B cell (primary cell): ENCODE measurements at regions not wholly inside any gene's neighbourhood (a gene's known extent, or its start where the extent isn't known, plus 50 kb on each side); places are given as distances from the start of the nearest gene placed in this dataset.

Experiments used
- ATAC-seq: fragments of 200-7000 bp; cut with Tn5 transposase; one replicate; pipeline ENCODE4 v1.10.0; 2021; ENCODE audit warnings: low read depth, mild to moderate bottlenecking, moderate number of reproducible peaks, moderate library complexity
- CTCF ChIA-PET: fragments of 350-600 bp; sonication (Branson Sonifier 250); formaldehyde crosslinking; loops from one replicate; lab custom pipeline; 2021; ENCODE audit warnings: antibody characterized with exemption, inconsistent platforms; lab: Charles Lee
- POLR2A ChIA-PET: fragments of 350-600 bp; sonication (Branson Sonifier 250); formaldehyde crosslinking; loops from one replicate; lab custom pipeline; 2021; ENCODE audit warnings: antibody characterized with exemption; lab: Charles Lee
- DNase-seq: peaks from one replicate; pipeline ENCODE4 v3.0.0; 2013
- H2AFZ ChIP-seq: 2 replicates; pipeline ENCODE4 v1.6.1; 2012; ENCODE audit warnings: mild to moderate bottlenecking, low read depth, low read length; ENCODE audit not compliant: insufficient read depth, poor library complexity, severe bottlenecking
- H3K27ac ChIP-seq, 2 donors: 1 replicate in 1 of 2; 2 replicates in 1 of 2; pipeline ENCODE4 v1.5.1; 2012 to 2013; ENCODE audit warnings: low read length in 2 of 2, mild to moderate bottlenecking in 2 of 2, moderate library complexity in 1 of 2
- H3K27me3 ChIP-seq, 4 experiments: fragments of 200-600 bp in 1 of 4; sonication (generic) in 1 of 4; replicated peaks in 1 of 4; 1 replicate in 2 of 4; 2 replicates in 2 of 4; pipeline versions ENCODE4 v1.6.1 to v1.7.0; 2013 to 2016; ENCODE audit warnings: low read length in 3 of 4, mild to moderate bottlenecking in 2 of 4, mixed read lengths in 1 of 4, moderate library complexity in 1 of 4; ENCODE audit not compliant: insufficient read depth in 4 of 4, control insufficient read depth in 3 of 4; ENCODE audit errors: control extremely low read depth in 1 of 4
- H3K36me3 ChIP-seq, 2 experiments: replicated peaks in 1 of 2; 1 replicate in 1 of 2; 2 replicates in 1 of 2; pipeline versions ENCODE4 v1.6.1 to v1.7.1; 2013; ENCODE audit warnings: low read length in 1 of 2; ENCODE audit not compliant: insufficient read depth in 2 of 2, control insufficient read depth in 1 of 2; ENCODE audit errors: control extremely low read depth in 1 of 2, extremely low read depth in 1 of 2
- H3K4me1 ChIP-seq, 2 donors: fragments of 200-600 bp in 1 of 2; sonication (generic) in 1 of 2; 1 replicate in 1 of 2; 2 replicates in 1 of 2; pipeline versions ENCODE4 v1.5.1 to v1.6.1; 2013 to 2017; ENCODE audit warnings: low read length in 2 of 2; ENCODE audit not compliant: control insufficient read depth in 2 of 2, insufficient read depth in 2 of 2
- H3K4me2 ChIP-seq: replicated peaks from 2 replicates; pipeline ENCODE3; 2012; ENCODE audit warnings: mild to moderate bottlenecking, low read depth, low read length; ENCODE audit not compliant: poor library complexity, severe bottlenecking
- H3K4me3 ChIP-seq, 5 experiments: fragments of 200-600 bp in 1 of 5; sonication (generic) in 1 of 5; 1 replicate in 3 of 5; 2 replicates in 2 of 5; pipeline versions ENCODE4 v1.5.1 to v1.7.0; 2011 to 2016; ENCODE audit warnings: low read length in 4 of 5, mild to moderate bottlenecking in 4 of 5, low read depth in 2 of 5, control low read depth in 1 of 5, moderate library complexity in 1 of 5; ENCODE audit not compliant: insufficient read depth in 1 of 5; ENCODE audit errors: control extremely low read depth in 1 of 5, extremely low read depth in 1 of 5
- H3K79me2 ChIP-seq: fragments of 200-600 bp; sonication (generic); one replicate; pipeline ENCODE4 v1.6.0; 2016; ENCODE audit warnings: low read length; ENCODE audit not compliant: control insufficient read depth, insufficient read depth
- H3K9ac ChIP-seq: fragments of 200-600 bp; sonication (generic); 2 replicates; pipeline ENCODE4 v1.6.1; 2017; ENCODE audit warnings: mild to moderate bottlenecking, low read length, moderate library complexity
- H3K9me3 ChIP-seq, 3 donors: one replicate each; pipeline versions ENCODE4 v1.6.1 to v1.7.1; 2013; ENCODE audit warnings: low read length in 2 of 3; ENCODE audit not compliant: control insufficient read depth in 2 of 3, insufficient read depth in 1 of 3; ENCODE audit errors: control extremely low read depth in 1 of 3
- H4K20me1 ChIP-seq: 2 replicates; pipeline ENCODE4 v1.6.0; 2012; ENCODE audit warnings: mild to moderate bottlenecking, low read length; ENCODE audit not compliant: insufficient read depth, control insufficient read depth, poor library complexity, severe bottlenecking
- H3K27ac Mint-ChIP-seq: one replicate; pipeline ENCODE4 v1.8.0; 2021; ENCODE audit warnings: mixed read lengths
- H3K27me3 Mint-ChIP-seq: one replicate; pipeline ENCODE4 v1.8.0; 2021; ENCODE audit warnings: mixed read lengths
- H3K4me1 Mint-ChIP-seq: one replicate; pipeline ENCODE4 v1.8.0; 2021; ENCODE audit warnings: mixed read lengths
- H3K4me3 Mint-ChIP-seq: one replicate; pipeline ENCODE4 v1.8.0; 2021; ENCODE audit warnings: mixed read lengths
- H3K9me3 Mint-ChIP-seq: one replicate; pipeline ENCODE4 v1.8.0; 2022; ENCODE audit warnings: mixed read lengths; ENCODE audit not compliant: insufficient read depth
- CTCF ChIP-seq: fragments of 200-600 bp; IDR thresholded peaks from one replicate; pipeline ENCODE4 v1.8.0; 2022; ENCODE audit warnings: antibody characterized with exemption, mild to moderate bottlenecking
- EZH2 ChIP-seq: IDR thresholded peaks from 2 replicates; pipeline ENCODE4 v1.6.1; 2012; ENCODE audit warnings: borderline replicate concordance, low read depth, mild to moderate bottlenecking, moderate library complexity, low read length; ENCODE audit not compliant: insufficient read depth, poor library complexity, severe bottlenecking
- WGBS: methylation state at CpG from one replicate; pipeline ENCODE4 v1.1.5; 2013; ENCODE audit warnings: missing lambda C conversion rate; ENCODE audit not compliant: insufficient coverage; 5-methylcytosine and 5-hydroxymethylcytosine counted together
- intact Hi-C: fragments of 100-400 bp; cut with micrococcal nuclease; formaldehyde crosslinking; loops from one replicate; pipeline ENCODE4 v1.10.0; 2022

DNA sequence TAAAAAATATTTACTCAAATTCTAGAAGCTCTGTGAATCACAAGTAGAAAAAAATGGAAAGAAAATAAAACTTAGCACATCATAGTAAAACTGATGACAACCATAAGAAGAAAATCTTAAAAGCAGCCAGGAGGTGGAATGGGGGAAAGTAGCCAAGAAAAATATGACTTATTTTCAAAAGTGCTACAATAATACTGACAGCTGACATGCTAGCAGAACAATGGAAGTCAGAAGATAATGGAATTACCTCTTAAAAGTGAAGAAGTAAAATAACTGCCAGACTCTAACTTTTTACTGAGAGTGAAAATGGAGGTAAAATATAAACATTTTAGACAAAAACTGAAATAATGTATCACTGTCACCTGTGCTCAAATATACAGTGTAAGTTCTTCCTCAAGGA lies 532.2 kb upstream of the SGCD start:
- H3K4me3 ChIP-seq = no peak overlapping the region
- no peaks in the 10 kb centered on the region for H3K36me3 ChIP-seq
- ChIA-PET CTCF (no interaction called here), POLR2A (no interaction called here)
- no peaks in the 10 kb centered on the region for H3K79me2 ChIP-seq
- no peak overlapping the region for H3K27ac ChIP-seq
- no peak overlapping the region for H3K4me2 ChIP-seq
- Mint-ChIP-seq H3K9me3 (peaks cover 4% of the 10 kb centered on the region), H3K27me3 (no peaks in the 10 kb centered on the region), H3K4me3 (no peak overlapping the region), H3K27ac (no peak overlapping the region), H3K4me1 (no peaks in the 10 kb centered on the region)
- ATAC-seq = no peak
- intact Hi-C loops = no loop called here
- H3K9me3 ChIP-seq = peaks cover 4 to 13% (median 5%) of the 10 kb centered on the region in 3 donors
- no peak overlapping the region for H3K9ac ChIP-seq
- no peak for DNase-seq
- no peak overlapping the region for H2AFZ ChIP-seq
- H3K4me1 ChIP-seq = no peaks in the 10 kb centered on the region
- TF ChIP-seq CTCF = no peak
- TF ChIP-seq EZH2 = no peak
- H3K27me3 ChIP-seq = no peaks in the 10 kb centered on the region
- no peaks in the 10 kb centered on the region for H4K20me1 ChIP-seq

DNA sequence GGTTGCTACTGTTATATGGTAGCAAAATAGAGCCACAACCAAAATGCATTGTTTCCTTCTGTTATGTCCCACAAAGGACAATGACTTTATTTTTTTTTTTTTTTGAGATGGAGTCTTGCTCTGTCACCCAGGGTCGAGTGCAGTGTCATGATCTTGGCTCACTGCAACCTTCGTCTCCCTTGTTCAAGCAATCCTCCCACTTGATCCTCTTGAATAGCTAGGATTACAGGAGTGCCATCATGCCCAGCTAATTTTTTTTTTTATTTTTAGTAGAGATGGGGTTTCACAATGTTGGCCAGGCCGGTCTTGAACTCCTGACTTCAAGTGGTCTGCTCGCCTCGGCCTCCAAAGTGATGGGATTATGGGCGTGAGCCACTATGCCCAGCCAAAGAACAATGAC lies 527.7 kb upstream of the SGCD start:
- Histone ChIP-seq H4K20me1 (no peaks in the 10 kb centered on the region), H3K27me3 (no peaks in the 10 kb centered on the region), H3K4me2 (no peak overlapping the region), H3K36me3 (no peaks in the 10 kb centered on the region), H3K4me1 (no peaks in the 10 kb centered on the region), H3K9ac (no peak overlapping the region), H3K9me3 (peaks cover 0 to 4% (median 2%) of the 10 kb centered on the region in 3 donors), H3K4me3 (no peak overlapping the region), H3K27ac (no peak overlapping the region), H2AFZ (no peak overlapping the region), H3K79me2 (no peaks in the 10 kb centered on the region)
- DNase-seq = no peak
- Mint-ChIP-seq H3K9me3 (peaks cover 3% of the 10 kb centered on the region), H3K27me3 (no peaks in the 10 kb centered on the region), H3K4me1 (no peaks in the 10 kb centered on the region), H3K4me3 (no peak overlapping the region), H3K27ac (no peak overlapping the region)
- POLR2A ChIA-PET = no interaction called here
- intact Hi-C loops = no loop called here
- no peak for TF ChIP-seq CTCF
- ATAC-seq = no peak
- WGBS = 71% methylated on average over 3 of the region's 6 CpGs
- CTCF ChIA-PET = no interaction called here
